Hypothalamus (tissue), 51 donors: ENCODE measurements at regions not wholly inside any gene's neighbourhood (a gene's known extent, or its start where the extent isn't known, plus 50 kb on each side); places are given as distances from the start of the nearest gene placed in this dataset.

Experiments
- DNase-seq, 51 donors: peaks; one replicate each; lab custom pipeline; 2025; lab: John Stamatoyannopoulos, UW

DNA sequence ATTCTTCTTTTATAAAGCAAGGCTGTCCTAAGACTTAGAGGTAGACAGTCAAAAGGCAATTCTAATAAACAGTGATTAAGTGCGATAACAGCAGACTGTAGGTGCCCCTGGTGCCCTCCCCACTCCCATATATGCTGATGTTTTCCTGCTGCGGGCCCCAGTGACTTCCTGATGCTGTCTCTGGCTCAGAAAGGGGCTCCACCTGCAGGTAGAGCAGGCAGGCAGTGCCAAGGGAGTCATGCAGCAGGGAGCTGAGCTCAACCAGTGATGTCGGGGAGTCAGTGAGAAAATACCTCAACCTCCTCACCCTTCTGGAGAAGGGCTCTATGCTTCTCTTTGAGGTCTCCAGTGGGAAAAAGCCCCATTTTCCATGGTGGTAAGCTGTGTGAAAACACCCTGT lies 126.7 kb upstream of the SSTR4 start:
- no peak for DNase-seq

DNA sequence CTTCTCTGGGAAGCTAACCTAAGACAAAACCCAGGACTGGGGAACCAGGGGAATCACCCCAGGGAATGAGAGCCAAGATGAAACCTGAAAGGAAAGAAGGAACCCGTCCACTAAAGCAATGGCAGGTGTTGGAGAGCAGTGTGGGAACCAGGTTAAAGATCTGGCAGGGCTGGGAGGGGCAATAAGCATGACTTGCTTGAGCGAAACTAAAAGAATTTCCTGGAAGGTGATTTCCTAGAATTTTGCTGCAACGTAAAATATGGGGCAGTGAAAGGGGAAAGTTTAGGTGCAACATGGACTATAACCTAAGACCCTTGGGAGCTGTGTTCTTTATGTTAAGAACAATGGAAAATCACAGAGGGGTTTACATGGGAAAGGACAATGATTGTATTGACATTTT lies 126.2 kb upstream of the SSTR4 start:
- no peak for DNase-seq

DNA sequence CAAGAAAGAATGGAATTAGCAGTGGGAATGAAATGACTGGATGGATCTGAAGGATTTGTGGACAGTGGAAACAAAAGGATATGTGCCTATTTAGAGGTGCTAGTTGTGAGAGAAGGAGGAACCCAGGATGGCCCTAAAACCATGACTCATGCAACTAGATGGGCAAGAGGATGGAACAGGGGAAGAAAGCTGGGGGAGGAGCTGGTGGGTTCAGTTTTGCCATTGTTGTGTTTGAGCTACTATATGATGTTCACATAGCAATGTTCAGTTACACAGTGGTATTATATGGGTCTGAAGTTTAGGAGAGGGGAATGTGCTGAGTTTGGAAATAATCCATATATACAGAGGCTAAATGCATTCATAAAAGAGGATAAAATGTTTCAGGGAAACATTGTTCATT lies 125.7 kb upstream of the SSTR4 start:
- DNase-seq, result no peak

DNA sequence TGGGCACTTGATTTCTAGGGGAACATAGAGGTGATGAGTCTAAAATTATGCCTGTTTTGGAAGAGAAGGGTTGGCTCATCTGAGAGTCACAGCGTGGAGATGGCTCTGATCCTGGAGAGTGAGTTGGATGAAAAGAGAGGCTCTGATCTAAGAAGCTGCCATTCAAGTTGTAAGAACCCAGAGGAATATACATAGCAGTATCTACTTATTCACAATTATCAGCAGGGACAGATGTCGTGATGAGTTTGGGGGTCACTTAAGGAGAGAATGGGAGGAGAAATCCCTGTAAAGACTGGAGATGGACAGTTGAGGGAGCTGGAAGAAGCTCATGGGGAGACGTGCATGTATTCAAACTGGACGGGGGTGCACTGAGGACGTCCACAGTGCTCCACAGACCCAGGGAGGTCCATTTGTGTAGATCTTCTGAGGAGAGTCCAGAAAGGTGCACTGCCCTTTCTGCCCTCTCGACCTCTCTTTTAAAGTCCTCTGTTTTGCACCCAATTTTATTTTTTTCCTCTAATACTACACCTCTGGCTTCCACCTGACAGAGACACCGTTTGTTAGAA lies 124.7 kb upstream of the SSTR4 start:
- DNase-seq, result no peak

DNA sequence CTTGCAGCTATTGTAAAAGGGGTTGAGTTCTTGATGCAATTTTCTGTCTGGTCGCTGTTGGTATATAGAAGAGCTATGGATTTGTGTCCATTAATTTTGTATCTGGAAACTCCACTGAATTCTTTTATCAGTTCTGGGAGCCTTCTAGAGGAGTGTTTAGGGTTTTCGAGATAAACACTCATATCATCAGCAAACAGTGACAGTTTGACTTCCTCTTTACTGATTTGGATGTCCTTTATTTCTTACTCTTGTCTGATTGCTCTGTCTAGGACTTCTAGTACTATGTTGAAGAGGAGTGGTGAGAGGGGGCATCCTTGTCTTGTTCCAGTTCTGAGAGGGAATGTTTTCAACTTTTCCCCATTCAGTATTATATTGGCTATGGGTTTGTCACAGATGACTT lies 120.8 kb upstream of the SSTR4 start:
- no peak for DNase-seq

DNA sequence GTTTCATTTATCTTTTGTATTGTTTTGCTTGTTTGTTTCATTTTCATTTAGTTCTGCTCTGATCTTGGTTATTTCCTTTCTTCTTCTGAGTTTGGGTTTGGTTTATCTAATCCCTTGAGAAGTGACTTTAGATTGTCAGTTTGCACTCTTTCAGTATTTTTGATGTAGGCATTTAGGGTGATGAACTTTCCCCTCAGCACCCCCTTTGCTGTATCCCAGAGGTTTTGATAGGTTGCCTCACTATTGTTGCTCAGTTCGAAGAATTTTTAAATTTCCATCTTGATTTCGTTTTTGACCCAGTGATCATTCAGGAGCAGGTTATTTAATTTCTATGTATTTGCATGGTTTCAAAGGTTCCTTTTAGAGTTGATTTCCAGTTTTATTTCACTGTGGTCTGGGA lies 119.6 kb upstream of the SSTR4 start:
- DNase-seq, result no peak

DNA sequence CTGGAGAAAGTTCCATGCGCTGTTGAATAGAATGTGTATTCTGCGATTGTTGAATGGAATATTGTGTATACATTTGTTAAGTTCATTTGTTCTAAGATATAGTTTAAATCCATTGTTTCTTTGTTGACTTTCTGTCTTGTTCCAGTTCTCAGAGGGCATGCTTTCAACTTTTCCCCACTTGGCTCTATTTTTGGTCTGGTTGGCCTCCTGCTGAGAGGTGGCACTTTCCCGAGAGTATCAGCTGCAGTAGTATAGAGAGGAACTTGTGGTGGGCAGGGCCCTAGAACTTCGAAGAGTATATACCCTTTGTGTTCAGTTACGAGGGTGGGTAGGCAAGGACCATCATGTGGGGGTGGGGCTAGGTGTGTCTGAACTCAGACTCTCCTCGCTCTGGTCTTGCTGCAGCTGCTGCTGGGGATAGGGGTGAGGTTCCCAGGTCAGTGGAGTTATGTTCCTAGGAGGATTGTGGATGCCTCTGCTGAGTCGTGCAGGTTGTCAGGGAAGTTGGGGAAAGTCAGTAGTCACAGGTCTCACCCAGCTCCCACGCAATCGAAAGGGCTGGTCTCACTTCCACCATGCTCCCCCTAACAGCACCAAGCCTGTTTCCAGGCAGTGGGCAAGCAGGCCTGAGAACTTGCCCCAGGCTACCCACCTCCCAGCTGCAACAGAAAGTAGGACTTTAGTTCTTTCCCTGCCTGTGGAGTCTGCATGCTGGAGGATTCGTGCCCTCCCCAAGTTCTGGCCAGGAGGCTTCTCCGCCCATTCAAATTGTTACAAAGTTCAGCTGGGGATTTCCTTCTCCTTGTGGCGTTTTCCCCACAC lies 118.9 kb upstream of the SSTR4 start:
- DNase-seq, result no peak

DNA sequence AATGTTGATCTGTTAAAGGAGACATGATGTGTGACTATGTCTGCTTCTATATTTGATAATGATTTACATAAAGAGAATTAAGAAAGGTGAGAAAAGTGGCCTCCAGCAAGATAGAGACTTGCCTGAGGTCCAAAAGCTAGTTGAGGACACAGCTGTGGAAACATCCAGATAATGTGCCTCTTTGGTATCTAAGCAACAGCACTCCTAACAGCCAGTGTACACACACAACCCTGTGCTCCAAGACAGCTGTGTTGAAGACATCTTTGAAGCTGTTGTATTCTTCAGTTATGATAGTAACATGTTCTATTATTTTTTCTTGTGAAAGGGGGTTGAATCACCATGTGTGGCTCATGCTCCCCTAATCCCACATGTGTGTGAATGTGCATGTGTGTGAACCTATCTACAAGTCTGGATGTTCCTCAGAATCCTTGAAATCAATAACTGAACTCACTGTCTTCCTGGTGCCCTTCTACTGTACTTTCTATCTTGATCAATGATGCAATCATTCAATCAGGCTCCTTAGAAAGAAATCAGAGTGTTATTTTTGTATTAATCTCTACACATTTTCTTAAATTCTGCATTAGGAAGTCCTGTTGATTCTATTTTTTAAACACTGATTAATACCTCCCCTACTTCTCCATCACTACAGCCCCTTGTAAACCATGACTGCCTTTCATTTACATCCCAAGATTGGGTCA lies 116.7 kb upstream of the SSTR4 start:
- DNase-seq, result no peak

DNA sequence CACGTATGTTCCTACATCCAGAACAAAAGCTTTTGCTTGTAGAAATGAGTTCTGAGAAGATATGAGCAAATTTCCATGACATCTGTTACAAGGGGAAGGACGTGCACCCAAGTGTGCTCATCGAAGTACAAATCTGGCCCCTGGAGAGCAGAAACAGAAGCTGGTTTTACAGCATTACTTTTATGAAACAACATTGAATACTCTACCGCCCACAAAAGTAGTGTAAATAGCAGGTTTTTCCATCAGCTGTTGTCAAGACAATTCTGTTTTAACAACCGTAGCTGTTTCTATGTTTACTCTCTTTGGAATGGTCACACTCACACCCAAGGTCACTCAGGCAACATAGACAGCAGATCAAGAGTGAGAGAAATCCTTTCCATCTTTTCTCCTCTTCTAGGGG lies 114.2 kb upstream of the SSTR4 start:
- DNase-seq, result no peak

DNA sequence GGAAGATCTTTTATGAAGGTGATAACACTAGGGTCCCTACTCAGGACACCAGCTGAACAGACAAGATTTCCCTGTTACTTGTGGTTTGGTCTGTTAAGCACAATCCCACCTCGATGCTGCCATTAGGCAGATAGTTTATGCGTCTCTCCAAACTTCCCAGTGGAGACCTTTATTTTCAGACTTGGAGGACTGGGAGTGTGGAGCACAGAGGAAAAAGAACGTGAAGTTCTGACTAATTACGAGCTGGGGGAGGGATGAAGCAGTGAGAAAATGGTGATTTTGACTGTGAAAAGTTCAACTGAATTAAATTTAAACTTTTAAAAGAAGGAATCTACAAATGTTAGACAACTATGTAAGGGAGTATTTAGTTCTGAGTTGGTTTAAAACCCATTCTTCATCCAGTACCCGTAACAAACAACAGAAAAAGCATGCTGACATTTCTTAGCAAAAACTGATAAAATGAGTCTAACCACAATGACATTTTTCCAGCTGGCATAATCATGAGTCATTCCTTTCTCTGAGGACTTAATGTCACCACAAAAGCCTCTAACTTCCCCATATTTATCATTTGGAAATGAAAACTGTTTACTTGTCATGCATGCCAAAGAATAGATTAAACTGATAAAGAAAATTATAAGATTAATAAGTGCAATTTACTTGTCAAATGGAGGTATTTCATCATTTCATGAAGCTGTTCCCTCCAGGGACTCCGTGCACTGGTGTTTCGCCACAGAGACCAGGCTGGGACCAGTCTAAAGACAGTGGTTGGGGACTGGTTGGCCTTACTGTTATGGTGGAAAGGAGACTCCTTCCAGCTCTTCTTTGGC lies 113.3 kb upstream of the SSTR4 start:
- no peak for DNase-seq

DNA sequence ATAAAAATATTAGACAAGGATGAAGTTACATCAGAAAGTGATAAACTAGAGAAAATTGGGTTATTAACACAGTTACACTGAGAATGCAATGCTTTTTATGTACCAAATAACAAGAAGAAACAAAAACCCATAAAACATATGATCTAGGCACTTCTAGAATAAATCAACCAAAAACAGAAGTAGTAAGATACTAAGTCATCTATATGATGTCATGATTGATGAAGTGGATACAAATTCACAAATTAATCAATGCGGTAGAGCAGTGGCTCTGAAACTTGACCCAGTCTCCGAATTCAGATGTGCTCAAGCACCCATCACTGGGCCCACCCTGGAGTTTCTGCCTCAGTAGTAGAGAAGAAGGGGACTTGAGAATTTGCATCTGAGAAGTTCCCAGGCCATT lies 112.1 kb upstream of the SSTR4 start:
- DNase-seq, result no peak

DNA sequence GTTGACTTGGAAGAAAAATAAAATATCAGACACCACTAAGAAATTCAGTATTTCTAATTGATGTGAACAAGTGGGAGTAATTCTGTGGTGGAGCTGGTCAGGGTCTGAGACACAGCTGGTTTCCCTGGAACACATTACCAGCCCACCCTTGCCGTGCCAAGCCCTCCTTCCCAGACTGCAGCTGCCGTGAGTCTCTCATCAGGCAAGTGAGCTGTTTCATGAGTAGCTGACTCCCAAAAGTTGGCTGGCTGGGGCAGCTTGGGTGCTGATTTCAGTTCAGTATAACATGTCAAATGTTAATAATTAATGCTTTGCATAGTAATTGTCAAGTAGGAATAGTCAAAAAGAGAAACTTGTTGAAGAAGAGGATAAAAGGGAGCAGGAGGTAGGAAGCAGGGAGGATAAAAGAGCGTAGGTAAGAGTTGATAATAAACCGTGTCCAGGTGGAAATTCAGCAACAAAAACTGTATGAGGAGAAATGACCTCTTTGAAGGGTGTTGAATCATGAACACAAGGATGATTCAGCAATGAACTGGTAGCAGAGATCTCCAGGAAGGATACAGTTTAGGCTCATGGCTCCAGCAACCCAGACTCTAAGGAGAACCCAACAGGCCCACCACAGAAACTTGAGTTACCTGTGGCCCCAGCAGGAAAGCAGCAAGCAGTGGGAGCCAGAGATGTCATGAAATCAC lies 110.9 kb upstream of the SSTR4 start:
- no peak for DNase-seq

DNA sequence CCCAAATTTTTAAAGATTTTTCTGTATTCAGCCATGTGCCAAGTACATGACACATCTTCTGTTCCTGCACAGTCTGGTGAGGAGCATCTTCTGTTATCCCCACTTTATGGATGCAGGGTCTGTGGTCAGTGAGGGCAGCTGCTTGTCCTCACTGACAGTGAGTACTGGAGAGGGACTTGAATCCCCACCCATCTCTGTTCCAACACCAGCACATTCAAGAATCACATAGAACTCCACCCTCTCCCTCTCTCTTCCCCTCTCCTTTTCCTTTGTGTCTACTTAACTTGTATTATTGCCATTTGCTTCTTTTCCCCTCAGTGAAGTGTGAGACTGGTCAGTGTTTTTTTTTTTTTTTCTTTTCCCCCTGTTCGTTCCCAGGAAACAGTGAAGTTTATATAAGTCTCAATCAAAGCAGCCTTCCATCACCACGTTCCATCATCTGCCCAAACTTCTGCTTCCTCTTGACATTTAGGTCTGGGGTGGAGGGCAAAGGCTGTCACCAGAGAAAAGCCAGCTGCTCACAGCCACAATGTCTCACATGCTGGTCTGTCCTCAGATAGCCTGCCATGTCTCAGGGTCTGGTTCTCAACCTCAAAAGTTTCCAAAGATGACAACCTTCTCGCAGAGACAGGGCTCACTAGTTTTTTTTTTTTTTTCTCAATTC lies 110.0 kb upstream of the SSTR4 start:
- no peak for DNase-seq

DNA sequence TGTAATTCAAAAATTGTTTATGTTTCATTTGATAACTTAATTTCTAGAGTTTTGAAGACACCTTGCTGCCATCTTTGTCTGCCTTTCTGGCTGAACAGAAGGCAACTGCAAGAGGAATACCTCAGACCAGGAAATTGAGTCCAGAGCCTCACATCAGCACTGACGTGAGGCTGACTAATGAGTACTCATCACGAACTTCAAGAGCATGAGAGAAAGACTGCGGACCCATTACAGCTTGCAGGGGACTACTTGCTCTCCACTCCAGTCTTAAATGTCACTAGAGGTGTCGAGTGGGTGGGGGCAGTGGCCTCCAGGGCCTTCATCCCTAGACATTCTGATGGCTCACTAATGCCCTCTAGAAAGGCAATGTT lies 109.5 kb upstream of the SSTR4 start:
- no peak for DNase-seq

DNA sequence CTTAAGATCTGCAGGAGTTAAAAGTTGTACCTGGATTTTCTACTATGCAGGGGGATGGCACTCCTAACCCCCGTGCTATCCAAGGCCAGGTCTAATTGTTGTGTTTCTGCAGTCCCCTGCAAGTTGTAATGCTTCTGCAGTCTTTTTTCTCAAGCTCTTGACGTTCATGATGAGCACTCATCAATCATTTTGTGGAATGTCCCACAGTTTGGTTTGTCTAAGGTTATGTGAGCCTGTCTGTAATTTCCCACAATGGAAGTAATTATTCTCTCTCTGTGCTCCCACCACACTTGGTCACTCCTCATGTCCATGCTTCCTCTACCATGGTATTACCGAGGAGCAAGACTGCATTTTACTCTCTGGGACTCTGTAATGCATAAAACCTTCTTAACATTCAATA lies 107.6 kb upstream of the SSTR4 start:
- no peak for DNase-seq

DNA sequence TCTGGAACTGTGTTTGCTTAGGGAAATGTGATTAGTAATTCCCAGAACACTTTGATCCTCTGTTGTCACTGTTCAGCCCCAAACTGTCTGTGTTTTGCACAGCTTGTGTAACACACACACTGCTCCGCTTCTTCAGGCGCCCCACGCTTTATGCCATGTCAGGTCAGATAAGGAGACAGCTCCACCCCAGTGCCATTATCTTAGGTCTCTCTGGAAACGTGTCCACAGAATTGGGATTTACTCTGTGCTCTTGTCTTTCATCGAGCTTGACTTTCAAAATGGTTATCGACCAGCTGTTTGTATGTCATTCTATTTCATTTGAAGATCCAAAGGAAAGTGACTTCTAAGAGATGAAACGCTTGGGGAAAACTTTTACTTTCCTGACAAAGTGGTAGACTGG lies 106.4 kb upstream of the SSTR4 start:
- no peak for DNase-seq

DNA sequence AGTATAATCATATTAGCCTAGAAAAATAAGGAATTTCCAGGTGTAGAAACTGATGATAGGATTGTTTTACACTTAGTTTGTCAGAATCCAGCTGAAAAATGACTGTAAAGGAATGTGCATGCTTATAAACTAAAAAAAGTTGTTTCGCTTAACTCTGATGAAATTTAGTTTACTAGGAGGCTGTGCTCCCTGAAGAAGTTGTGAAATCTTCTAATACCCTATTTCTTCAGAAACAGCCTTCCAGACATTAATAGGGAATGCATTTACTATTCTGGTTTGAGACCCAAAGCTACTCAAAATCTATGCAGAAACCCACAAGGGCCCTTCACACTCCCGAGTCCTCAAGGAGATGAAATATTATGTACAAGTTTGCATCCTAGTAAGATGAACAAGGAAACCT lies 105.5 kb upstream of the SSTR4 start:
- no peak for DNase-seq

DNA sequence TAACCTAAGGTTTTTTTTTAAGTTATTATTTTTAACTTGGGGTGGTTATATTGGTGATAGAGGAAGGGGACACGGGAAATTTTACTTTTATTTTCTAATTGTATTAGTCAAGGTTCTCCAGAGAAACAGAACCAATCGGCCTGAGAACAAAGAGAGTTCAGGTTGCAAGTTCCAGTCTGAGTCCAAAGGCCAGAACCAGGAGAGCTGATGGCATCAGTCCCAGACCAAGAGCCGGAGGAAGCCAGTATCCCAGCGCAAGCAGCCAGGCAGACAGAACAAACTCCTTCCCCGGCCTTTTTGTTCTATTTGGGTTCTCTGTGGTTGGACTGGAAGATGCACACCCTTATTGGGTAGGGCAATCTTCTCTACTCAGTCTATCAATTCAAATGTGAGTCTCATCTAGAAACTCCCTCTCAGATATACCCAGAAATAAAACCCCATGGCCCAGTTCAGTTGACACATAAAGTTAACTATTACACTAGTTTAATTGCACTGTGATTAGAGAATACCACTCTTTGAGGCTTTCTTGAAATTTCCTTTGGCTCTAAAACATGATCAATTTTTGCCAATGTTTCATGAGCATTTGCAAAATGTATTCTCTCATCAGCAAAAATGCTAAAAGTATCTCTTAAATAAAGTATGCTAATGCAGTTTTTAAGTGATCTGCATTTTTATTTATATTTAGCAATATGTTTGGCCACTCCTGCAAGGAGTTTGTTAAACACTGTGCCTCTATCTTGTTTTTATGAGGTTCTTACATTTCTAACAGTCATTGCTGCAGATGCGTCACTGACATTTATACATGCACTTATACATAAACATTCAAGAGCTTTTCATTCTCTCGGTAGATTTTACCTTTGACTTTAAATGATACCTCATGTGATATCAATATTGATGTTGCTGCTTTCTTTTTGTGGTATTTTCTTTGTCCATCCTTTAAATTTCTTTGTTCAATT lies 103.2 kb upstream of the SSTR4 start:
- DNase-seq, result peak in 5 of 51 donors; percentile 0 to 7 (median 4)

DNA sequence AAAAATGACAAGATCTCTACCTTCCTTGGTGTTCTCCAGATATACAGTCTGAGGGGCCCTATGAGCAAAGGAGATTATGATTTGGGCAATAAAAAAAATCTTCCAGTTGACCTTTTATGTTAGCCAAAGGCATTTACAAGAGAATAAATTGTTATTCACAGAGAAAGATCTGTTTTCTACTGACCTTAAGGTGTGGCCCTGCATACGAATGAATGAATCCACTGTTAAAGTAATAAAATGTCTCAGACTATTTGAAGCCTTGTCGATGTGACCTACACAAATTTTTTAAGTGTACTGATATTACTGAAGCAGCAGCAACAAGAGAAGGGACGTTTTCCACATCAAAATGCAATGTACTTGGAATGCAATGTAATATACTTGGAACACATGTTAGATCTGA lies 95.9 kb upstream of the SSTR4 start:
- no peak for DNase-seq
